HG02642 (cell line): ENCODE measurements at regions not wholly inside any gene's neighbourhood (a gene's known extent, or its start where the extent isn't known, plus 50 kb on each side); places are given as distances from the start of the nearest gene placed in this dataset.

ENCODE experiments used
- ATAC-seq: cut with Tn5 transposase; IDR thresholded peaks from one replicate; pipeline ENCODE4 v1.9.1; 2021; ENCODE audit warnings: mild to moderate bottlenecking; ENCODE audit not compliant: unreplicated experiment, poor library complexity

DNA sequence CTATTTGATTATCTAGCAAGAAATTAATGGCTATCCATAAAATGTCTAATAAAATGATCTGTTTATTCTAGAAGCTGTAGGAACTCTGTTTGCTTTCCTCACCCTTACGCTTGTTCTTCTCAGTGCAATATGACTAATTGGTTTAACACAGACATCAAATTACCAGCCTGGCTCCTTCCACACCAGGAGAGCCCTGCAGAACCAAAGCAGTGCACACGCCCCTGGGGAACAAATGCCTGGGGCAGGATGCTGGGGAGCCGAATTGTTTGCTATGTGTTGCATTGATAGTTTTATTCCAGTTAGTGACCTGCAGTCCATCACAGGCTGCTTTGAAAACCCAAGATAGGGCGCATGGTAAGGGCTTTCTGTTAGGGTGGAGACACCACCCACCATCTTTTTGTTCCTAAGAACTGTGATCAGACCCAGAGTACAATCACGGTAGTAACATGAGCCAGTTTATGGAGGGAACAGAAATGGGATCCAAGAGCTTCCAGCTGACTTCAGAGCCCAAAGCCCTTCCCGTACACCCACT lies 126.4 kb upstream of the CD93 start:
- ATAC-seq, result no peak

GRCh38 chr20:23212011-23212410 lies 125.9 kb upstream of the CD93 start:
- ATAC-seq, result no peak

DNA sequence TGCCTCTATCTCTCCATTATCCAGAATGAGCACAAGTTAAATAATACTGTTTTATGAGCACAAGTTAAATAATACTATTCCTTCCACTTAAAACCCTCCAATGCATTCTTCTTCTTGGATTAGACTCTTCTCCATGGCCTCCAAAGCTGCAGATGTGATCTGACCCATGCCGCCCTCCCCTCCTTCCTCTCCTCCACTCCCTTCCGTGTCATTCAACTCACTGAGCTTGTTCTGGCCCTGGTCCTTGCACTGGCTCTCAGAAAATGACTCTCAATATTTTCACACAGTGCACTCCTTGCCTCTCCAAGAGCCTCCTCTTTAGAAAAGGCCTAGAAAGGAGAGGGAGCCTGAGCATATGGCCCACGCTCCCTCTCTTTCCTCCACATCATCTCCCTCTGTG lies 125.0 kb upstream of the CD93 start:
- no peak for ATAC-seq

GRCh38 chr20:23207826-23208540 lies 121.9 kb upstream of the CD93 start:
- ATAC-seq, result no peak

DNA sequence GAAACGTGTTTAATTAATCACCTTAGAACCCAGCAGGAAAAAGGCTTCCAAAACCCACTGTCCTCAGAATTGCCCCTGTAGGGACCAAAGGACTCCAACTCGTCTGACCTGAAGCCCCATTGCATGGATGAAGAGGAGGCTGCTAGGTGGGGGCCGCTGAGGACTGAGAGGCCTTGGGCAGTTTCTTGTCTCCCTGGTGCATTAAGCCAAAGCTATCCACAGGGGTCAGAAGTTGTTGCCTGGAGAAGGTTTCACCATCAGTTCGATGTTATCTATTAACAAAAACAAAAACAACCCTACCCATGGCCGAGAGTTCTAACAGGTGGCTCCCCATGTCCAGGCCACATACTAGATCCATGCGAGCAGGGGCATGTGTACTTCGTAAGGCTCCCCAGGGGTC lies 120.9 kb upstream of the CD93 start:
- no peak for ATAC-seq

DNA sequence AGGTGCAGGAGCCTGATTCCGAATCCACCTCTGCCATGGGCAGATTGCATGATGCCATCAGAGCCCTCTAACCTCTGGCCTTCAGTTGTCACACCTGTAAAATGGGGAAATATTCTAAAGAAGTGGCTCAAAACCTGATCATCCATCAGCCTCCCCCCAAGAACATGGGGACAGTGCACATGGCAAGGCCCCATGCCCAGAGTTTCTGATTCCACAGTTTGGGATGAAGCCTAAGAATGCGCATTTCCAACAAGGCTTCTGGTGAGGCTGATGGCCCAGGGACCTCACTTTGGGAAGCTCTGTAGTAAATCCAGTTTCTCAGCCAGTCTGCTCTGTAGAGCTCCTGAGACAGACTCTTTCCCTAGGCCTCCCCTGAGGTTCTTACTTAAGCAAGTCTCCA lies 119.9 kb upstream of the CD93 start:
- no peak for ATAC-seq

DNA sequence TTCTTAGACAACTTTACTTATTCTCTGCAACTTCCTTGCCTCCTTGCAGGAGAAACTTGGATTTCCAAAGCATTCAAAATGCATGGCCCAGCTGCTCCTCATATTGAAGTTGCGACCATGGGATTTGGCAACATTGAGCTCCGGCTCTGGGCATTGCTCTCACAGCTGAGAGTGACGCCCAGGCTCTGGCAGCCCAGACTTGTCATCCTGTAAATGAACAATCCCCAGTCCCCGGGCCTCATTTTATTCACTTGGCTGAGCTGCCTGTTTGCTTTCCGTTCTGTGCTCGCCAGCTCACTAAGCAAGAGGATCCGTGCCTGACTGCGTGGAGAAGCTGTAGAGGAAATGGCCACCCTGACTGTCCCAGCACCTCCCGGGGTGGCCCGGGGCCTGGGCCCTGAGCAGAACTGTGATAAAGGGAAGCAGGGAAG lies 119.5 kb upstream of the CD93 start:
- no peak for ATAC-seq

GRCh38 chr20:23205211-23205610 lies 119.1 kb upstream of the CD93 start:
- ATAC-seq, result no peak

GRCh38 chr20:23203951-23204730 lies 118.0 kb upstream of the CD93 start:
- ATAC-seq, result no peak

DNA sequence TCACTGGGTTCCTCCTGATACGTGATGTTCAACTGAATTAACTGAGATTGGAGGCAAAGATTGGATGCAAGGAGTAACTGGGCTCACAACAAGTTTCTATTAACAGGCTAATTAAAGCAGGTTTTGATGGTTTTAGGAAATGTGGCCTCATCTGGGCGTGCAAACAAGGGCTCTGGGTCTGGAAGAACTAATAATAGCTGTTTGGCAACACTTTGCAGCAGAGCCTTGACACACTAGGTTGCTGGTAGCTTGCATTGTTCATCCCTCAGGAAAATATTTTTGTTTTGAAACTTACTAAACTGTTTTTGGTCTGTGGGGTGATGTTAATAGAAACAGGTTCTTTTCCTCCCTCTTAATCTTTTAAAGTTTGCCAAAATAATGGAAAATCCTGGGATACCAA lies 117.2 kb upstream of the CD93 start:
- ATAC-seq, result no peak

DNA sequence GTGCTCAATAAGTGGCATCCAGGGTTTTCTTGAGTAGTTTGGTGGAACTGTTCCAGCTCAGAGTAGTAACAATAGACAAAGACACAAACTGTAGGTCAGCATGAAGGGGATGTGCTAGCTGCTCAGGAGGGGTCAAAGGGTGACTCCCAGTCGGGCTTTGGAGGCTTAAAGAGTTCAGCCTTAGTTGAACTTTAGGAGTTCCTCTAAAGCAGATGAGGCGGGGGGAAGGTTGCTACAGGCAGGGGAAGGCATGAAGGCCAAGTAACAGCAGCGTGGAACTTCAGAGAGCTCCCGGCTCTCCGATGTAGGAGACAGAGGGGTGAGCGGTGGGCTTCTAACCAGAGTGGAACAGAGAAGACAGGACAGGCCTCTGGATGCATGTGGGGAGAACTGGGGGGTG lies 115.5 kb upstream of the CD93 start:
- no peak for ATAC-seq

DNA sequence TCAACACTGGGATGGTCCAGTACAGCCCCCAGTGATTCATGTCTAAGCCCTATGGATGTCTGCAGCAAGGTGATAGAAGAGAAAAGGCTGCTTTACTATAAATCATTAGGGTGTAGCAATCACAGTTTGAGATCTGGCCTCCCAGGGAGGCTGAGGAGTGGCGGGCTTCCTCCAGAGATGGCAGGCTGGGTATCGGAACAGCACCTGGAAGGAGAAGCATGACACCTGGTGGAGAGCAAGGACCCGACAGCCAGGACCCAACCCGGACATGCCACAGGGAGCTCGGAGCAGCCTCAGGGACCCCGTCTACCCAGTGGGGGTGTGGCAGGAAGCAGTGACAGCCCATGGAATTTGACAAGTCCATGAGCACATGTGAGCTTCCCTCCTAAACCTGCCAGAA lies 114.8 kb upstream of the CD93 start:
- no peak for ATAC-seq

DNA sequence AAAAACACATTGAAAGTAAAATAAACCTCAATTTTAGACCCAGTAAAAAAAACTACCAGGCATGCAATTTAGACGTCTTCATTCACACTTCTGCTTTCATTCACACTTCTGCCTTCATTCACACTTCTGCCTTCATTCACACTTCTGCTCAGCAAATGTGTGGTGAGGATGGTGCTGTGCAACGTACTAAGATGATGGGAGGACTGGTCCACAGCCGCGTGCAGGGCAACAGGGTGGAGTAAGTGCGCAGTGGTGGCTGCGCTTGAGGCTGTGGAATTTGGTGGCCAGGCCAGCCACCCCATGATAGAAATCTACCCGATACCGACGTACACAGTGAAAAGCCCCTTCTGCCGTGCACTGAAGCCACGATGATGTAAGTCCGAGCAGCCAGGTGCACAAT lies 114.3 kb upstream of the CD93 start:
- ATAC-seq, result no peak

- ATAC-seq, result no peak
These were observed 113.2 kb upstream of the CD93 start for GRCh38 chr20:23199356-23199755.

DNA sequence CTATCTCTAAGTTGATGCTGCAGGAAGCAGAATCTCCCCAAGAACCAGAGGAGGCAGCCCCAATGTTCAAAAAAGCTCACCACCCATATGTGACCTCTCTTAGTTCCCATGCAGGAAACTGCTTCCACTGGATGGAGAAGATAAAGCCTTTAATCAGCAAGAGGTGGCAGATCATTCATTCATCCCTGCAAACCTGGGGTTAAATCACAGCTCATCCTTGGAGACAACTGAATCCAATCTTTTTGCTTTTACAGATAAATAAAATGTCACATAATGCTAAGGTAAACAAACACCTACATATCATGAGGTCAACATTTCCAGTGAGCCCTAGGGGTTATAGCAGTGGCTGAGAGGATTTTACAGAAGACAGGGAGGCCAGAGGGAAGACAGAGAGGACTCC lies 112.7 kb upstream of the CD93 start:
- ATAC-seq, result no peak

GRCh38 chr20:23197836-23198235 lies 111.7 kb upstream of the CD93 start:
- no peak for ATAC-seq

GRCh38 chr20:23195636-23196035 lies 109.5 kb upstream of the CD93 start:
- no peak for ATAC-seq

DNA sequence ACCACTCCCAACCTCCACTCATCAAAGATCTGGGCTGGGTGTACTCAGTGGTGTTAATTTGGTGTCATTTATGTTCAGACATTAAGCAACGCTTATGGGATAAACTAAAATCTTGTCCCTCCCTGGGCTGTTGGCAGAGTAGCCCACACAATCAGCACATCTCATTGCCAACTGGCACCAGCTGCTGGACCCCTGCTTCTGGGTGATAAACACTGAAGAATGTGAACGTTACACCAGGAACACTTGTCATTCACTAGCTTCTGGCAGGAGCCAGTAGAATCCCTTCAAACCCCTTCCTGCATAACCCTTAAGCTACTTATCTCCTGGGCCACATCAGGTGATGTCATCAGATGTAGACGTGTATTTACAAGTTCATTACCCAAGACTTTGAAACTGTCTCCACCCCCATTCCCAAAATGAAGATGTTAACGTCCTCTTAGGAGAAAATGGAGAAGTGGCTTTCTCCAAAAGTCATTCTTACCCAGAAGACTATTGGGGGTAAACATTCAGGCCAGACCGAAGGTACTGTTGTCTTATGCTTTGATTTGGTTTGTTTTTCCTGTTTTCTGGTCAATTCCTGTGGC lies 107.8 kb upstream of the CD93 start:
- no peak for ATAC-seq

DNA sequence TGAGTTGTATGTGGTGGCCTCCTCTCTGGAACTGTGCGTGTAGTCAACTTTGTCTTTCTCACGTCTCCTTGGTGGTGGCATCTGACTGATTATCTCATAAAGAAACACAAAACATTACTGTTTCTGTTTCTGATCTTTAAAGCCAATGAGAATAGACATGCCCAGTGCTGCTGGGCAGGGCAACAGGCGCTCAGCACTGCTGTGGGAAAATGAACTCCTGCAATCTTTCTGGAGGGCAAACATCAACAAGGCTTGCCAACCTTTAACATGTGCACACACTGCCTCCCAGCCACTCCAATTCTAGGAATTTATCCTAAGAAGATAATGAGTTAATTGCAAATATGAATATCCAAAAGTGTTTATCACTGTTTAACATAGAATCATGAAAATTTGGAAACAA lies 106.3 kb upstream of the CD93 start:
- no peak for ATAC-seq

GRCh38 chr20:23190557-23190956 lies 104.4 kb upstream of the CD93 start:
- no peak for ATAC-seq

DNA sequence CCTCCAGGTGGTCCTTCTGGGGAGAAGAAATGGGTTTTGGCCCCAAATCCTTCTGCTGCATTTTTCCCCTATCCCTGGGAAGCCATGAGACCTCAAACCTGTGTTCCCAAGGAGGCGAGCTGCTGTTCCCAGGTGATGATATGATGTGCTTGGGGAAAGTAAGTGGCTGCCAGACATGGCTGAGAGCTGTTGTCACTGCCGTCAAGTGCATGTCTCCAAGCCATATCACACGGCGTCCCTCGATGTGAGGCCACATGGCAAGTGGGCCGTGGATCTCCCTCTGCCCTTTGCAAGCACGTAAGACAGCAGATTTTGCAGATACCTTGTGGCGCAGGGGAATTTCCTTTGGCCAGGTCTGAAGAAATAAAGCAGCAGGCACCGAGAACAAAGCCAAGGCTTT lies 103.7 kb upstream of the CD93 start:
- ATAC-seq, result no peak
